HepG2 (cell line): ENCODE measurements at regions not wholly inside any gene's neighbourhood (a gene's known extent, or its start where the extent isn't known, plus 50 kb on each side); places are given as distances from the start of the nearest gene placed in this dataset.

Source experiments
- ADNP ChIP-seq: sonication (generic); formaldehyde crosslinking; IDR thresholded peaks from 2 replicates; pipeline ENCODE4 v1.4.0; 2020; ENCODE audit warnings: missing genetic modification reagents
- ATF7 ChIP-seq, 2 experiments: fragments of 450-650 bp in 1 of 2; sonication (generic) in 1 of 2; formaldehyde crosslinking in 1 of 2; IDR thresholded peaks; 2 replicates each; pipeline versions ENCODE4 v1.4.0 to v1.6.1; 2016 to 2020; ENCODE audit warnings: antibody characterized with exemption in 1 of 2, mild to moderate bottlenecking in 1 of 2, missing genetic modification reagents in 1 of 2
- CEBPB ChIP-seq: IDR thresholded peaks from 2 replicates; pipeline ENCODE4 v1.6.1; 2011; ENCODE audit warnings: low read depth, low read length, improper control_type of control experiment, borderline replicate concordance
- EHMT2 ChIP-seq: fragments of 200-600 bp; sonication (generic); IDR thresholded peaks from 2 replicates; pipeline ENCODE4 v1.7.0; 2017; ENCODE audit warnings: antibody characterized with exemption, low read depth, low read length, borderline replicate concordance
- FOXP1 ChIP-seq, 2 experiments: fragments of 450-650 bp in 1 of 2; IDR thresholded peaks; 2 replicates each; pipeline ENCODE4 v1.6.1; 2017 to 2018; ENCODE audit warnings: antibody characterized with exemption in 1 of 2
- MXI1 ChIP-seq: IDR thresholded peaks from 3 replicates; pipeline ENCODE4 v1.6.1; 2012; ENCODE audit warnings: low read depth, low read length, inconsistent platforms, borderline replicate concordance
- PHF21A ChIP-seq: sonication (generic); formaldehyde crosslinking; IDR thresholded peaks from 2 replicates; pipeline ENCODE4 v1.5.0; 2020; ENCODE audit warnings: mild to moderate bottlenecking, missing genetic modification reagents
- TEAD3 ChIP-seq: optimal IDR thresholded peaks from 2 replicates; pipeline ENCODE3; 2016; ENCODE audit warnings: borderline replicate concordance
- ZBTB37 ChIP-seq: sonication (generic); formaldehyde crosslinking; IDR thresholded peaks from 2 replicates; pipeline ENCODE4 v1.4.0; 2020; ENCODE audit warnings: mild to moderate bottlenecking, missing genetic modification reagents
- ZNF513 ChIP-seq: sonication (generic); formaldehyde crosslinking; conservative IDR thresholded peaks from 2 replicates; pipeline ENCODE4 v1.5.0; 2020; ENCODE audit warnings: missing genetic modification reagents

- no peak for TF ChIP-seq CEBPB
- no peak for TF ChIP-seq EHMT2
- no peak for TF ChIP-seq TEAD3 (CRISPR knock-in tag)
- no peak for TF ChIP-seq ZNF513 (CRISPR knock-in tag)
- TF ChIP-seq ZBTB37 (CRISPR knock-in tag) = no peak
- no peak for TF ChIP-seq PHF21A (CRISPR knock-in tag)
- TF ChIP-seq MXI1 = no peak
- TF ChIP-seq ATF7 (IDR thresholded peaks at IDR 0.05) = no peak
- TF ChIP-seq ATF7 (CRISPR knock-in tag; IDR thresholded peaks at IDR 0.05) = no peak
- TF ChIP-seq ADNP = no peak
- TF ChIP-seq FOXP1 (IDR thresholded peaks at IDR 0.05) = no peak
- TF ChIP-seq FOXP1 (CRISPR knock-in tag; IDR thresholded peaks at IDR 0.05) = no peak
These were observed 404.1 kb upstream of the ATP11B start for GRCh38 chr3:182389071-182389815.
